ENCODE measurements at regions not wholly inside any gene's neighbourhood (a gene's known extent, or its start where the extent isn't known, plus 50 kb on each side); places are given as distances from the start of the nearest gene placed in this dataset.

DNA sequence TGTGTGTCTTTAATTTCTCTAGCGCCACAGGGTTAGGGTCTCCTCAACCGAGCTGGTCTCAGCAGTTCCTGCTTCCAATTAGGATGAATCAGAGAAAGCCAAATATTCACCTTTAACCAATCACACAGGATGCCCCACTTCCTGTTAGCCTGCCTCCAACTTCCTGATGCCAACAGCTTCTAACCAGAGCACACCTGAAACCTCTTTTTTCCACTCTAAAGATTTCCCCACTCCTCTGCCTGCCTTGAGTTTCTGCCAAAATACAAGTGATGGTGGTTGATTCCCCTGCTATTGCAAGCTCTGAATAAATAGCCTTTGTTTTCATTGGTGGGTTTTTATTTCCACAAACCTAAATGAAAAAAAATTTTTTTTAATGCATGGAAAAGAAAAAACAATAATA, 144.7 kb upstream of the UST start:
- TF ChIP-seq SP1 (IDR thresholded peaks at IDR 0.05) (no peak), GABPA (IDR thresholded peaks at IDR 0.05 in 1 of 2, conservative IDR thresholded peaks at IDR 0.05 in 1 of 2) (no peak), RAD21 (IDR thresholded peaks at IDR 0.05) (no peak), TAF1 (conservative IDR thresholded peaks at IDR 0.05) (no peak), EGR1 (IDR thresholded peaks at IDR 0.05; ENCODE audit: low read depth in 2 of 2) (no peak), YY1 (IDR thresholded peaks at IDR 0.05) (no peak), JUND (IDR thresholded peaks at IDR 0.05) (no peak), FOXA1 (IDR thresholded peaks at IDR 0.05) (no peak)
- TF ChIP-seq, protein P1, sequence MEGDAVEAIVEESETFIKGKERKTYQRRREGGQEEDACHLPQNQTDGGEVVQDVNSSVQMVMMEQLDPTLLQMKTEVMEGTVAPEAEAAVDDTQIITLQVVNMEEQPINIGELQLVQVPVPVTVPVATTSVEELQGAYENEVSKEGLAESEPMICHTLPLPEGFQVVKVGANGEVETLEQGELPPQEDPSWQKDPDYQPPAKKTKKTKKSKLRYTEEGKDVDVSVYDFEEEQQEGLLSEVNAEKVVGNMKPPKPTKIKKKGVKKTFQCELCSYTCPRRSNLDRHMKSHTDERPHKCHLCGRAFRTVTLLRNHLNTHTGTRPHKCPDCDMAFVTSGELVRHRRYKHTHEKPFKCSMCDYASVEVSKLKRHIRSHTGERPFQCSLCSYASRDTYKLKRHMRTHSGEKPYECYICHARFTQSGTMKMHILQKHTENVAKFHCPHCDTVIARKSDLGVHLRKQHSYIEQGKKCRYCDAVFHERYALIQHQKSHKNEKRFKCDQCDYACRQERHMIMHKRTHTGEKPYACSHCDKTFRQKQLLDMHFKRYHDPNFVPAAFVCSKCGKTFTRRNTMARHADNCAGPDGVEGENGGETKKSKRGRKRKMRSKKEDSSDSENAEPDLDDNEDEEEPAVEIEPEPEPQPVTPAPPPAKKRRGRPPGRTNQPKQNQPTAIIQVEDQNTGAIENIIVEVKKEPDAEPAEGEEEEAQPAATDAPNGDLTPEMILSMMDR (IDR thresholded peaks at IDR 0.05; ENCODE audit: low read depth, low read length, missing input control): no peak
- TF ChIP-seq, protein P2, sequence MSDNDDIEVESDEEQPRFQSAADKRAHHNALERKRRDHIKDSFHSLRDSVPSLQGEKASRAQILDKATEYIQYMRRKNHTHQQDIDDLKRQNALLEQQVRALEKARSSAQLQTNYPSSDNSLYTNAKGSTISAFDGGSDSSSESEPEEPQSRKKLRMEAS (IDR thresholded peaks at IDR 0.05): no peak
- TF ChIP-seq, protein P3, sequence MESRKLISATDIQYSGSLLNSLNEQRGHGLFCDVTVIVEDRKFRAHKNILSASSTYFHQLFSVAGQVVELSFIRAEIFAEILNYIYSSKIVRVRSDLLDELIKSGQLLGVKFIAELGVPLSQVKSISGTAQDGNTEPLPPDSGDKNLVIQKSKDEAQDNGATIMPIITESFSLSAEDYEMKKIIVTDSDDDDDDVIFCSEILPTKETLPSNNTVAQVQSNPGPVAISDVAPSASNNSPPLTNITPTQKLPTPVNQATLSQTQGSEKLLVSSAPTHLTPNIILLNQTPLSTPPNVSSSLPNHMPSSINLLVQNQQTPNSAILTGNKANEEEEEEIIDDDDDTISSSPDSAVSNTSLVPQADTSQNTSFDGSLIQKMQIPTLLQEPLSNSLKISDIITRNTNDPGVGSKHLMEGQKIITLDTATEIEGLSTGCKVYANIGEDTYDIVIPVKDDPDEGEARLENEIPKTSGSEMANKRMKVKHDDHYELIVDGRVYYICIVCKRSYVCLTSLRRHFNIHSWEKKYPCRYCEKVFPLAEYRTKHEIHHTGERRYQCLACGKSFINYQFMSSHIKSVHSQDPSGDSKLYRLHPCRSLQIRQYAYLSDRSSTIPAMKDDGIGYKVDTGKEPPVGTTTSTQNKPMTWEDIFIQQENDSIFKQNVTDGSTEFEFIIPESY (IDR thresholded peaks at IDR 0.05): no peak
- TF ChIP-seq, protein P4, sequence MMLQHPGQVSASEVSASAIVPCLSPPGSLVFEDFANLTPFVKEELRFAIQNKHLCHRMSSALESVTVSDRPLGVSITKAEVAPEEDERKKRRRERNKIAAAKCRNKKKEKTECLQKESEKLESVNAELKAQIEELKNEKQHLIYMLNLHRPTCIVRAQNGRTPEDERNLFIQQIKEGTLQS (IDR thresholded peaks at IDR 0.05): no peak
